LNCAP (cell line): ENCODE measurements at regions not wholly inside any gene's neighbourhood (a gene's known extent, or its start where the extent isn't known, plus 50 kb on each side); places are given as distances from the start of the nearest gene placed in this dataset.

Experiments
- TF ChIP-seq, protein P1 (sequence below): fragments of 450-650 bp; IDR thresholded peaks from 2 replicates; pipeline ENCODE4 v1.5.1; 2017; ENCODE audit warnings: mild to moderate bottlenecking

DNA sequence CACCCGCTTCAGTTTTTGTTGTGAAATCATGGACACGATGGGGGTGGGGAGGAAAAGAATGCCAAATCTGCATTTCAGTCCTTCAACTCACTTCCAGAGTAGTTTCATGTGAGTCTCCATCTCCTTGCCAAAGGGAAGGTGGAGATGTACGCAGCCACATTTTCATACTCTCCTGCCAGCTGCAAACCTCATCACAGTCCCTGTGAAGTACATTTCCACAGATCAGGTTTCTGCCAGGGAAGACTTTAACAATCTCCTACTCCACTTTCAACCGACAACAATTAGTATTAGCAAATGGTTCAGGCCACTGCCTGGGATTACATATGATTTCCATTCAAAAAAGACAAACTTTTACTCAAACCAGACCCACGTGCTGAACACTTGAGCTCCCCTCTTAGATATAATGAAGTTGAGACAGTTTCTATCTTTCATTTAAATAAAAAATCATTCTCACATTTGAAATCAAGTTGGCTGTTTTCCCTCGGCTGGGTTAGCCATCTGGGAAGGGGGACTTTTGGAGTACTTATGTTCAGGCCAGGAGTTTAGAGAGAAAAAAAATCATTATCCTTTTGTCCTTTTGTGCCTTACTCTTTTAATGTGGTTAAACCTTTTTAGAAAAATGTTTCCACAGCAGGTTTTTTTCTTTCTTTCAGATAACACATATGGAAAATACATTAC is 51.0 kb upstream of the CEP162 start:
- TF ChIP-seq, protein P1, sequence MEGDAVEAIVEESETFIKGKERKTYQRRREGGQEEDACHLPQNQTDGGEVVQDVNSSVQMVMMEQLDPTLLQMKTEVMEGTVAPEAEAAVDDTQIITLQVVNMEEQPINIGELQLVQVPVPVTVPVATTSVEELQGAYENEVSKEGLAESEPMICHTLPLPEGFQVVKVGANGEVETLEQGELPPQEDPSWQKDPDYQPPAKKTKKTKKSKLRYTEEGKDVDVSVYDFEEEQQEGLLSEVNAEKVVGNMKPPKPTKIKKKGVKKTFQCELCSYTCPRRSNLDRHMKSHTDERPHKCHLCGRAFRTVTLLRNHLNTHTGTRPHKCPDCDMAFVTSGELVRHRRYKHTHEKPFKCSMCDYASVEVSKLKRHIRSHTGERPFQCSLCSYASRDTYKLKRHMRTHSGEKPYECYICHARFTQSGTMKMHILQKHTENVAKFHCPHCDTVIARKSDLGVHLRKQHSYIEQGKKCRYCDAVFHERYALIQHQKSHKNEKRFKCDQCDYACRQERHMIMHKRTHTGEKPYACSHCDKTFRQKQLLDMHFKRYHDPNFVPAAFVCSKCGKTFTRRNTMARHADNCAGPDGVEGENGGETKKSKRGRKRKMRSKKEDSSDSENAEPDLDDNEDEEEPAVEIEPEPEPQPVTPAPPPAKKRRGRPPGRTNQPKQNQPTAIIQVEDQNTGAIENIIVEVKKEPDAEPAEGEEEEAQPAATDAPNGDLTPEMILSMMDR: no peak
